CD14-positive monocyte (primary cell): ENCODE measurements at regions not wholly inside any gene's neighbourhood (a gene's known extent, or its start where the extent isn't known, plus 50 kb on each side); places are given as distances from the start of the nearest gene placed in this dataset.

Source experiments
- DNase-seq, 3 donors: peaks; one replicate each; pipeline ENCODE4 v3.0.0-alpha.2; 2011 to 2022
- H2AFZ ChIP-seq: 2 replicates; pipeline ENCODE4 v1.6.0; 2012; ENCODE audit warnings: mild to moderate bottlenecking, low read depth, low read length, inconsistent platforms; ENCODE audit not compliant: insufficient read depth, poor library complexity, severe bottlenecking
- H3K27ac ChIP-seq, 2 donors: 1 replicate in 1 of 2; 2 replicates in 1 of 2; pipeline ENCODE4 v1.5.1; 2012 to 2013; ENCODE audit warnings: low read length in 2 of 2, control low read depth in 1 of 2, inconsistent platforms in 1 of 2, low read depth in 1 of 2, mild to moderate bottlenecking in 1 of 2
- H3K27me3 ChIP-seq, 2 donors: one replicate each; pipeline versions ENCODE4 v1.6.0 to v1.6.1; 2011 to 2013; ENCODE audit warnings: low read length in 2 of 2; ENCODE audit not compliant: control insufficient read depth in 2 of 2, insufficient read depth in 2 of 2
- H3K36me3 ChIP-seq, 2 donors: replicated peaks in 1 of 2; 1 replicate in 1 of 2; 2 replicates in 1 of 2; pipeline versions ENCODE4 v1.5.1 to v1.6.1; 2012 to 2013; ENCODE audit warnings: low read length in 2 of 2, control low read depth in 1 of 2, inconsistent platforms in 1 of 2, mild to moderate bottlenecking in 1 of 2; ENCODE audit not compliant: insufficient read depth in 2 of 2, control insufficient read depth in 1 of 2
- H3K4me1 ChIP-seq, 2 donors: 1 replicate in 1 of 2; 2 replicates in 1 of 2; pipeline versions ENCODE4 v1.5.1 to v1.6.1; 2012 to 2013; ENCODE audit warnings: low read length in 2 of 2, control low read depth in 1 of 2, inconsistent platforms in 1 of 2, mild to moderate bottlenecking in 1 of 2, moderate library complexity in 1 of 2; ENCODE audit not compliant: insufficient read depth in 2 of 2, control insufficient read depth in 1 of 2
- H3K4me2 ChIP-seq: replicated peaks from 2 replicates; pipeline ENCODE3; 2012; ENCODE audit warnings: low read length, moderate library complexity, mild to moderate bottlenecking; ENCODE audit not compliant: poor library complexity, severe bottlenecking; ENCODE audit errors: extremely low read depth
- H3K4me3 ChIP-seq, 3 experiments: fragments of 200-600 bp in 1 of 3; sonication (generic) in 1 of 3; replicated peaks in 1 of 3; 1 replicate in 2 of 3; 2 replicates in 1 of 3; pipeline ENCODE4 v1.5.1; 2011 to 2013; ENCODE audit warnings: low read length in 3 of 3, mild to moderate bottlenecking in 3 of 3, control low read depth in 2 of 3, low read depth in 2 of 3, inconsistent platforms in 1 of 3, moderate library complexity in 1 of 3
- H3K79me2 ChIP-seq: 2 replicates; pipeline ENCODE4 v1.6.0; 2012; ENCODE audit warnings: mild to moderate bottlenecking, control low read depth, inconsistent platforms, low read length, moderate library complexity; ENCODE audit not compliant: insufficient read depth
- H3K9ac ChIP-seq: 2 replicates; pipeline ENCODE4 v1.6.0; 2017; ENCODE audit warnings: low read length, mild to moderate bottlenecking; ENCODE audit not compliant: insufficient read depth, poor library complexity, severe bottlenecking
- H3K9me3 ChIP-seq, 2 donors: replicated peaks in 1 of 2; 1 replicate in 1 of 2; 2 replicates in 1 of 2; pipeline versions ENCODE4 v1.5.1 to v1.6.1; 2012 to 2013; ENCODE audit warnings: low read length in 2 of 2, control low read depth in 1 of 2; ENCODE audit not compliant: control insufficient read depth in 1 of 2, insufficient read depth in 1 of 2
- H4K20me1 ChIP-seq: 2 replicates; pipeline ENCODE4 v1.6.0; 2012; ENCODE audit warnings: mild to moderate bottlenecking, low read length, control low read depth, moderate library complexity; ENCODE audit not compliant: insufficient read depth
- H3K27ac Mint-ChIP-seq, 7 donors: one replicate each; pipeline ENCODE4 v1.8.0; 2020; ENCODE audit warnings: mild to moderate bottlenecking in 7 of 7, mixed read lengths in 7 of 7, moderate library complexity in 6 of 7, inconsistent platforms in 2 of 7
- H3K27me3 Mint-ChIP-seq, 3 donors: one replicate each; pipeline ENCODE4 v1.8.0; 2021 to 2022; ENCODE audit warnings: low read depth in 3 of 3, mild to moderate bottlenecking in 3 of 3, mixed read lengths in 3 of 3, moderate library complexity in 3 of 3, inconsistent platforms in 1 of 3
- H3K36me3 Mint-ChIP-seq, 2 donors: one replicate each; pipeline ENCODE4 v1.8.0; 2020; ENCODE audit warnings: mixed read lengths in 2 of 2, inconsistent platforms in 1 of 2, mild to moderate bottlenecking in 1 of 2
- H3K4me1 Mint-ChIP-seq: one replicate; pipeline ENCODE4 v1.8.0; 2020; ENCODE audit warnings: mild to moderate bottlenecking, mixed read lengths
- H3K4me3 Mint-ChIP-seq, 2 donors: one replicate each; pipeline ENCODE4 v1.8.0; 2020; ENCODE audit warnings: mild to moderate bottlenecking in 2 of 2, mixed read lengths in 2 of 2, moderate library complexity in 1 of 2
- H3K9me3 Mint-ChIP-seq, 7 donors: one replicate each; pipeline ENCODE4 v1.8.0; 2020 to 2022; ENCODE audit warnings: mixed read lengths in 7 of 7, mild to moderate bottlenecking in 6 of 7, moderate library complexity in 6 of 7, inconsistent platforms in 2 of 7
- intact Hi-C, 2 donors: fragments of 100-400 bp; cut with micrococcal nuclease; formaldehyde crosslinking; loops; one replicate each; pipeline versions ENCODE4 v1.15.0 to v1.15.1; 2023
- TF ChIP-seq, protein P1 (sequence below): fragments of 200-600 bp; IDR thresholded peaks from one replicate; pipeline ENCODE4 v1.8.0; 2022; ENCODE audit warnings: antibody characterized with exemption, mild to moderate bottlenecking

DNA sequence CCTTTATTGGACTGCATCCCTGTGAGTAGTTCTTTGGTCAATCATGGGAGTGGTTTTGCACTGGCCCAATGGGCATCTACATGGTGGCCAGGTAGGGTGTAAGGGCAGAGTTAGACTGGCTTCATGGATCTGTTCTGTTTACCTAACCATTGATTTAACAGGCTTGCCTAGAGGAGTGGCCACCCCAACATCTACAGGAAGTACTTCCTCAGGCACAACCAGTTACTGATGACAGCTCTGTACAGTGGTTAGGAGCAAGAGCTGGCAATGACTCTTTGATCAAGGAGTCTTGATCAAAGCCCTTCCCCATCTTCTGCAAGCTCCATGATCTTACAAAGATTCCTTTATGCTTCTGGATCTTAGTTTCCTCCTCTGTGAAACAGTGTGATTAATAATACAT is 140.9 kb upstream of the CYP1B1 start:
- Mint-ChIP-seq H3K27me3 (peaks cover 12 to 19% (median 14%) of the 10 kb centered on the region in 3 donors), H3K36me3 (peaks cover 0 to 3% of the 10 kb centered on the region in 2 donors), H3K4me1 (peaks cover 46% of the 10 kb centered on the region), H3K4me3 (no peak overlapping the region), H3K9me3 (peaks cover 0 to 12% (median 5%) of the 10 kb centered on the region in 7 donors), H3K27ac (peak overlapping the region in 1 of 7 donors; percentile 19)
- Histone ChIP-seq H4K20me1 (no peaks in the 10 kb centered on the region), H3K79me2 (no peaks in the 10 kb centered on the region), H3K27ac (no peak overlapping the region), H3K4me2 (no peak overlapping the region), H3K4me3 (no peak overlapping the region), H2AFZ (no peak overlapping the region), H3K4me1 (peaks cover 33 to 41% of the 10 kb centered on the region in 2 donors), H3K27me3 (no peaks in the 10 kb centered on the region), H3K36me3 (no peaks in the 10 kb centered on the region), H3K9me3 (no peaks in the 10 kb centered on the region), H3K9ac (no peak overlapping the region)
- no peak for DNase-seq
- intact Hi-C loops = no loop called here
- TF ChIP-seq, protein P1, sequence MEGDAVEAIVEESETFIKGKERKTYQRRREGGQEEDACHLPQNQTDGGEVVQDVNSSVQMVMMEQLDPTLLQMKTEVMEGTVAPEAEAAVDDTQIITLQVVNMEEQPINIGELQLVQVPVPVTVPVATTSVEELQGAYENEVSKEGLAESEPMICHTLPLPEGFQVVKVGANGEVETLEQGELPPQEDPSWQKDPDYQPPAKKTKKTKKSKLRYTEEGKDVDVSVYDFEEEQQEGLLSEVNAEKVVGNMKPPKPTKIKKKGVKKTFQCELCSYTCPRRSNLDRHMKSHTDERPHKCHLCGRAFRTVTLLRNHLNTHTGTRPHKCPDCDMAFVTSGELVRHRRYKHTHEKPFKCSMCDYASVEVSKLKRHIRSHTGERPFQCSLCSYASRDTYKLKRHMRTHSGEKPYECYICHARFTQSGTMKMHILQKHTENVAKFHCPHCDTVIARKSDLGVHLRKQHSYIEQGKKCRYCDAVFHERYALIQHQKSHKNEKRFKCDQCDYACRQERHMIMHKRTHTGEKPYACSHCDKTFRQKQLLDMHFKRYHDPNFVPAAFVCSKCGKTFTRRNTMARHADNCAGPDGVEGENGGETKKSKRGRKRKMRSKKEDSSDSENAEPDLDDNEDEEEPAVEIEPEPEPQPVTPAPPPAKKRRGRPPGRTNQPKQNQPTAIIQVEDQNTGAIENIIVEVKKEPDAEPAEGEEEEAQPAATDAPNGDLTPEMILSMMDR = no peak

DNA sequence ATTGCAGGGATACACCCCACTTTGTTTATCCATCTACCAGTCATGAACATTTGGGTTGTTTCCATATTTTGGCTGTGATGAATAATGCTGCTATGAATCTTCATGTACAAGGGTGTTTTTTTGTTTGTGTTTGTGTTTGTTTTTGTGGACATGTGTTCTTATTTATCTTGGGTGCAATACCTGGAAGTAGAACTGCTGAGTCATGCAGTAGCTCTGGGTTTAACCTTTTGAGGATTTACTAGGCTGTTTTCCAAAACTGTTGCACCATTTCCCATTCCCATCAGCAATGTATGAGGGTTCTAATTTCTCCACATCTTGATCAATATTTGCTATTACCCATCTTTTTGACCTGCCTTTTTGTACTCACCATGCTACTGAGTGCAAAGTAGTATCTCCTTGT is 140.0 kb upstream of the CYP1B1 start:
- Histone ChIP-seq H3K4me3 (no peak overlapping the region), H3K4me2 (no peak overlapping the region), H3K27ac (no peak overlapping the region), H3K9me3 (no peaks in the 10 kb centered on the region), H3K36me3 (no peaks in the 10 kb centered on the region), H3K4me1 (peaks cover 33 to 41% of the 10 kb centered on the region in 2 donors), H2AFZ (no peak overlapping the region), H3K9ac (no peak overlapping the region), H3K27me3 (no peaks in the 10 kb centered on the region), H4K20me1 (no peaks in the 10 kb centered on the region), H3K79me2 (no peaks in the 10 kb centered on the region)
- Mint-ChIP-seq H3K27me3 (peaks cover 15 to 22% (median 16%) of the 10 kb centered on the region in 3 donors), H3K4me3 (no peak overlapping the region), H3K4me1 (peaks cover 51% of the 10 kb centered on the region), H3K36me3 (peaks cover 0 to 8% of the 10 kb centered on the region in 2 donors), H3K9me3 (peaks cover 0 to 13% (median 6%) of the 10 kb centered on the region in 7 donors), H3K27ac (no peak overlapping the region)
- TF ChIP-seq, protein P1 = no peak
- DNase-seq = no peak
- intact Hi-C loops = no loop called here
